K562 (cell line): ENCODE measurements at regions not wholly inside any gene's neighbourhood (a gene's known extent, or its start where the extent isn't known, plus 50 kb on each side); places are given as distances from the start of the nearest gene placed in this dataset.

Experiments used
- CBX1 ChIP-seq: sonication (generic); IDR thresholded peaks from 2 replicates; pipeline ENCODE4 v1.6.1; 2016; ENCODE audit warnings: antibody characterized with exemption, low read depth, mild to moderate bottlenecking
- CC2D1A ChIP-seq: fragments of 450-650 bp; IDR thresholded peaks from 2 replicates; pipeline ENCODE4 v1.6.1; 2017; ENCODE audit warnings: mild to moderate bottlenecking
- CTCF ChIP-seq, 3 experiments: IDR thresholded peaks in 2 of 3; conservative IDR thresholded peaks in 1 of 3; 2 replicates each; pipeline ENCODE4 v1.5.1; 2011 to 2012; ENCODE audit warnings: low read length in 3 of 3, mild to moderate bottlenecking in 3 of 3, control low read depth in 2 of 3, improper control_type of control experiment in 1 of 3, inconsistent platforms in 1 of 3, low read depth in 1 of 3, mixed read lengths in 1 of 3, moderate library complexity in 1 of 3; ENCODE audit not compliant: insufficient read depth in 2 of 3
- DDX20 ChIP-seq: fragments of 450-650 bp; IDR thresholded peaks from 2 replicates; pipeline ENCODE4 v1.6.1; 2016; ENCODE audit warnings: missing genetic modification characterization, low read depth, mild to moderate bottlenecking, missing compliant biosample characterization, moderate library complexity
- ELF1 ChIP-seq: fragments of 200-800 bp; sonication (Bioruptor generic); IDR thresholded peaks from 2 replicates; pipeline ENCODE4 v1.6.1; 2016; ENCODE audit warnings: missing genetic modification characterization, missing compliant biosample characterization
- FOS ChIP-seq: IDR thresholded peaks from 3 replicates; pipeline ENCODE4 v1.6.1; 2011; ENCODE audit not compliant: insufficient read length; ENCODE audit errors: extremely low read depth
- GABPA ChIP-seq: fragments of 200-800 bp; sonication (Bioruptor generic); conservative IDR thresholded peaks from 2 replicates; pipeline ENCODE4 v1.6.1; 2016; ENCODE audit warnings: low read depth, missing genetic modification characterization, missing compliant biosample characterization
- IRF1 ChIP-seq: sonication (generic); formaldehyde crosslinking; IDR thresholded peaks from 2 replicates; pipeline ENCODE4 v1.8.0; 2022; ENCODE audit warnings: missing genetic modification reagents, mild to moderate bottlenecking, borderline replicate concordance
- KDM5B ChIP-seq: fragments of 200-600 bp; sonication (generic); IDR thresholded peaks from 2 replicates; pipeline ENCODE4 v1.6.1; 2012; ENCODE audit warnings: low read depth, mild to moderate bottlenecking, moderate library complexity, low read length, control low read depth, inconsistent platforms; ENCODE audit not compliant: insufficient replicate concordance
- MAZ ChIP-seq, 2 experiments: fragments of 450-650 bp in 1 of 2; sonication (generic) in 1 of 2; formaldehyde crosslinking; IDR thresholded peaks in 1 of 2; conservative IDR thresholded peaks in 1 of 2; 2 replicates each; pipeline versions ENCODE4 v1.4.0 to v1.5.0; 2020; ENCODE audit warnings: mild to moderate bottlenecking in 1 of 2, missing genetic modification reagents in 1 of 2
- MBD2 ChIP-seq: sonication (generic); IDR thresholded peaks from 2 replicates; pipeline ENCODE4 v1.6.1; 2016; ENCODE audit warnings: low read depth, borderline replicate concordance
- MYC ChIP-seq, 2 experiments: fragments of 250-450 bp in 1 of 2; sonication (Bioruptor Pico) in 1 of 2; IDR thresholded peaks; 2 replicates each; pipeline versions ENCODE4 v1.5.1 to v1.6.1; 2012 to 2021; ENCODE audit warnings: low read depth in 2 of 2, borderline replicate concordance in 1 of 2, improper control_type of control experiment in 1 of 2, low read length in 1 of 2, mild to moderate bottlenecking in 1 of 2, moderate library complexity in 1 of 2
- NEUROD1 ChIP-seq: fragments of 150-350 bp; IDR thresholded peaks from 2 replicates; pipeline ENCODE4 v1.6.1; 2014; ENCODE audit warnings: borderline replicate concordance, low read length, low read depth; ENCODE audit not compliant: partially characterized antibody
- PRDM10 ChIP-seq: fragments of 450-650 bp; IDR thresholded peaks from 2 replicates; pipeline ENCODE4 v1.6.1; 2018; ENCODE audit not compliant: partially characterized antibody
- RAD21 ChIP-seq, 2 experiments: fragments of 250-450 bp in 1 of 2; fragments of 450-650 bp in 1 of 2; sonication (Bioruptor Pico) in 1 of 2; formaldehyde crosslinking in 1 of 2; IDR thresholded peaks in 1 of 2; conservative IDR thresholded peaks in 1 of 2; 2 replicates each; pipeline versions ENCODE4 v1.4.0 to v1.8.0; 2020 to 2022; ENCODE audit warnings: mild to moderate bottlenecking in 2 of 2, moderate library complexity in 1 of 2
- STAG1 ChIP-seq: sonication (generic); formaldehyde crosslinking; IDR thresholded peaks from 2 replicates; pipeline ENCODE4 v1.5.0; 2020; ENCODE audit warnings: missing genetic modification reagents, borderline replicate concordance
- ZEB2 ChIP-seq: fragments of 450-650 bp; IDR thresholded peaks from 2 replicates; pipeline ENCODE4 v1.6.1; 2016

GRCh38 chr2:41840702-41841551, 206.9 kb upstream of the PKDCC start (continued):
- TF ChIP-seq MYC (IDR thresholded peaks at IDR 0.05; ENCODE audit: low read depth, low read length) (0 out of 2 replicates have a peak, but pooled peaks have one; percentile 39), MYC (CRISPR knock-in tag; IDR thresholded peaks at IDR 0.05; ENCODE audit: borderline replicate concordance, low read depth) (no peak), MBD2 (peak; percentile 62; the same call in 1 of the 2 replicates), CTCF (IDR thresholded peaks at IDR 0.05 in 2 of 3, conservative IDR thresholded peaks at IDR 0.05 in 1 of 3; ENCODE audit: insufficient read depth in 2 of 3, low read depth in 1 of 3, low read length in 3 of 3) (peak; percentile 89 to 98 (median 93)), CC2D1A (peak; percentile 49; the same call in 1 of the 2 replicates), PRDM10 (peak; percentile 78), GABPA (tag) (peak; percentile 84), IRF1 (CRISPR knock-in tag) (no peak), NEUROD1 (peak; percentile 40), CBX1 (0 out of 2 replicates have a peak, but pooled peaks have one; percentile 31), ZEB2 (no peak), DDX20 (no peak), MAZ (CRISPR knock-in tag; conservative IDR thresholded peaks at IDR 0.05 in 1 of 2, IDR thresholded peaks at IDR 0.05 in 1 of 2) (0 out of 4 replicates have a peak, but pooled peaks have one; percentile 12 to 30), ELF1 (tag) (peak; percentile 78), RAD21 (CRISPR knock-in tag; conservative IDR thresholded peaks at IDR 0.05 in 1 of 2, IDR thresholded peaks at IDR 0.05 in 1 of 2) (peak; percentile 80 to 89), FOS (peak; percentile 70), STAG1 (CRISPR knock-in tag) (peak; percentile 37; the same call in 1 of the 2 replicates), KDM5B (no peak)
